ENCODE measurements at regions not wholly inside any gene's neighbourhood (a gene's known extent, or its start where the extent isn't known, plus 50 kb on each side); places are given as distances from the start of the nearest gene placed in this dataset.
"Not testable (repeated sequence)": the region's sequence is repeated elsewhere in the genome, so short reads cannot be mapped to it uniquely, and the experiment has no call there.

GRCh38 chr2:67566958-67567635 lies 170.0 kb downstream of the ETAA1 start:
- DNase-seq (ENCODE audit: extremely low spot score, insufficient read length, low read depth), result no peak
- FAIRE-seq, result no peak

DNA sequence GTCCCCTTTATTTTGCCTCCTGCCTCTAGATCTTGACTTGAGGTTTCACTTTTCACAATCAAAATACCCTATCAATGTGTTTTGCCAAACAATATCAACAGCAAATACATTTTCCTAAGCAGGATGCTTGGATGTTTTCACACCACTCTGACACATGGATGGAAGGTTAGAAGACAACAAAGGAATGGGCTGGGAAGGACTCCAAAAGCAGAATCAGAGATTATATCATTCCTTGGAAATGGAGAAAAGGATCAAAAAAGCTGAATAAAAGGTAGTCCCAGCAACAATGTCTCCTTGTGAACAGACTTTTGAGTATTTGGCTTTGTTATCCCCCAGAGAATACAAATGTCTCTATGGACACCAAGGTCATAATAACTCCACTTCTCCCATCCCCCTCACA lies 170.8 kb downstream of the ETAA1 start:
- no peak for DNase-seq (ENCODE audit: extremely low spot score, insufficient read length, low read depth)
- no peak for FAIRE-seq

DNA sequence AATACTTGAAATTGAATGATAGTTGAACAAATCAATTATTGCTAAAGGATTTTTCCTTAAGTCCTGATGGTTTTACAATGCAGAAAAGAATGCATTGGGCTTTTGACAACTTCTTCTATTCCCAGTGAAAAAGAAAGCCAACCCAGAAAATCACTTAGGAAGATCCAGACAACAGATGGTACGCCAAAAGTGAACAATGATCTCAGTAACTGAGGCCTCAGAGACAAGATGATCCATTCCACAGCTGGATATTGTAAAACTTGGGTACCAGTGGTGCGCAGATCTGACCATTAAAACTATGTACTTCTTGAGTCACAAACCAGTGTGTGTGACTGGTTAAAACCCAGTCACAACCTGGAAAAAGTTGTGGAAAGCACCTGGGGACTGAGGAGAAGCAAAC lies 173.5 kb downstream of the ETAA1 start:
- DNase-seq (ENCODE audit: extremely low spot score, insufficient read length, low read depth) (no peak), FAIRE-seq (no peak)

- DNase-seq (ENCODE audit: extremely low spot score, insufficient read length, low read depth), result no peak
- no peak for FAIRE-seq
Measured at GRCh38 chr2:67571785-67572718, 174.9 kb downstream of the ETAA1 start.

- DNase-seq (ENCODE audit: extremely low spot score, insufficient read length, low read depth) (no peak), FAIRE-seq (no peak)
Measured at GRCh38 chr2:67572721-67573435, 175.7 kb downstream of the ETAA1 start.

GRCh38 chr2:67574230-67574629 lies 177.1 kb downstream of the ETAA1 start:
- no peak for FAIRE-seq
- no peak for DNase-seq (ENCODE audit: extremely low spot score, insufficient read length, low read depth)

DNA sequence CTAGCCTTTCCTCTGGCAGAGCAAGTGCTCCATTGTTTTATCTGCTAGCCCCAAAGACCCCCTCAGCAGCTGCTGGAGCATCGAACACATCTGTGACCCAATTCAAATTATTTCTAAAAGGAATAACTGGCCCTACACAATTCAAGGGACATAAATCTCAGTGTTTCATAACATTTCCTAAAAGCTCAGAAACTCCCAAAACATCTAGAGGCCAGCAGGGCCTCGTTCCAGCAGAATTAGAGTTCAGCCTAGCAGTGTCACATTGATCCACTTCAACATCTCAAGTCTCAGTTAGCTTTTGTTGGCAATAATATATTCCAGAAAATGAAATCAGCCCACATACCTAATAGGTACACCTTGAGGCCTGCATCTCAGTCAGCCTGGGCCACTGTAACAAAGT lies 179.1 kb downstream of the ETAA1 start:
- no peak for FAIRE-seq
- DNase-seq (ENCODE audit: extremely low spot score, insufficient read length, low read depth), result no peak

DNA sequence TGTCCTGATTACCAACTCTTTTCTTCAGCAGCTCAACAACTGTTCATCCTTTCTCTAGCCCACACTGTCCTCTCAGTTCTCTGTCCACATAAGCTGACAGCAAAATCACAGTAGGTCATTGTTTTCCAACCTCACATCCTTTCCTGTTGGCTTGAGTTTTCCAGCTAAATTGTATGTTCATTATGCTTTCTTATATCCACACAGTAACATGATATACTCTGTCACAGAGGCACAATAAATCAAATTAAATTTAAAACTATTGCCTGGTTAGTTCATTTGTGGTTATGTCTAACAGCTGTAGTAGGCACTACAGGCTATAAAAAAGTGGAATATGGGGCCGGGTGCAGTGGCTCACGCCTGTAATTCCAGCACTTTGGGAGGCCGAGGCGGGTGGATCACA lies 179.9 kb downstream of the ETAA1 start:
- DNase-seq (ENCODE audit: extremely low spot score, insufficient read length, low read depth), result no peak
- FAIRE-seq, result no peak

GRCh38 chr2:67579216-67579615 lies 182.1 kb downstream of the ETAA1 start:
- FAIRE-seq (no peak), DNase-seq (ENCODE audit: extremely low spot score, insufficient read length, low read depth) (no peak)

DNA sequence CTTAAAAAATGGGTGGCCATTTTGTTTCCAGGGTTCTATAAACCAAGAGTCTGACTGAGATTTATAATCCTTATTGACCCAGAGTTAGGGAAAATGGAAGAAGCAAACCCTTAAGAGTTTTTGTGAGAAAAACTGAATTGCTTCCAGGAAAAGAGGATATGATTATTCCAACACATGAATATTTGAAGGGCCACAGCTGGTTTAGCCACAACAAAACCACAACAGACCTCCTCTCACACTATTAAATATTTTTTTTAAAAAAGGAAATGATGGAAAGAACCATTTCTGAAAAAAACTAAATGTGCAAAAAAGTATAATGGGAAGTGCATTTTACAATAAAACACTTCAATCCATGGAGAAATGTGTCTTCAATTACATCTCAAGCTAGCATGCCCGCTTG lies 182.7 kb downstream of the ETAA1 start:
- FAIRE-seq (no peak), DNase-seq (ENCODE audit: extremely low spot score, insufficient read length, low read depth) (no peak)

DNA sequence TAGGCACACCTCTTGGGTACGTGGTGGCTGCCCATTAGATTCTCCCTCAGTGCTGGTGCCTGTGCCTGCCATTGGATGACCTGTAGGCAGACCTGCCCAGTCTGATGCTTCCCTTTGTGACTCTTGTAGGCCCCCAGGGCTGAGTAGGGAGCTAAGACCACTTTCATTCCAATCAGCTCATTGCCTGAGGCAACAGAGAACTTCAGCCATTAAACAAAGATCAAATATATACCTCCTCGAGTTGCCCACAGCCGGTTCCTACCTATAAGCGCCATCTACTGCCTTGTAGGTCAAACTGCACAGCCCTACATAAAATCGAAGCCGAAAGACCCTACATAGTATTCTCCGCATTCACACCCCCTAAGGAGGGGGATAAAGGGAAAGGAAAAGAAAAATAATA lies 184.6 kb downstream of the ETAA1 start:
- DNase-seq (ENCODE audit: extremely low spot score, insufficient read length, low read depth) (no peak), FAIRE-seq (no peak)

GRCh38 chr2:67583185-67583584 lies 186.1 kb downstream of the ETAA1 start:
- DNase-seq (ENCODE audit: extremely low spot score, insufficient read length, low read depth) (no peak), FAIRE-seq (no peak)

- DNase-seq (ENCODE audit: extremely low spot score, insufficient read length, low read depth), result no peak
- FAIRE-seq, result no peak
Measured at GRCh38 chr2:67585400-67585799, 188.3 kb downstream of the ETAA1 start.

GRCh38 chr2:67589121-67589520 lies 192.0 kb downstream of the ETAA1 start:
- not testable (repeated sequence) for FAIRE-seq; DNase-seq (ENCODE audit: extremely low spot score, insufficient read length, low read depth)

- FAIRE-seq; DNase-seq (ENCODE audit: extremely low spot score, insufficient read length, low read depth): not testable (repeated sequence)
Measured at GRCh38 chr2:67594522-67594921, 197.4 kb downstream of the ETAA1 start.

GRCh38 chr2:67596871-67597270 lies 199.7 kb downstream of the ETAA1 start:
- DNase-seq (ENCODE audit: extremely low spot score, insufficient read length, low read depth) (no peak), FAIRE-seq (no peak)

- DNase-seq (ENCODE audit: extremely low spot score, insufficient read length, low read depth) (no peak), FAIRE-seq (no peak)
Measured at GRCh38 chr2:67599561-67599960, 202.4 kb downstream of the ETAA1 start.

DNA sequence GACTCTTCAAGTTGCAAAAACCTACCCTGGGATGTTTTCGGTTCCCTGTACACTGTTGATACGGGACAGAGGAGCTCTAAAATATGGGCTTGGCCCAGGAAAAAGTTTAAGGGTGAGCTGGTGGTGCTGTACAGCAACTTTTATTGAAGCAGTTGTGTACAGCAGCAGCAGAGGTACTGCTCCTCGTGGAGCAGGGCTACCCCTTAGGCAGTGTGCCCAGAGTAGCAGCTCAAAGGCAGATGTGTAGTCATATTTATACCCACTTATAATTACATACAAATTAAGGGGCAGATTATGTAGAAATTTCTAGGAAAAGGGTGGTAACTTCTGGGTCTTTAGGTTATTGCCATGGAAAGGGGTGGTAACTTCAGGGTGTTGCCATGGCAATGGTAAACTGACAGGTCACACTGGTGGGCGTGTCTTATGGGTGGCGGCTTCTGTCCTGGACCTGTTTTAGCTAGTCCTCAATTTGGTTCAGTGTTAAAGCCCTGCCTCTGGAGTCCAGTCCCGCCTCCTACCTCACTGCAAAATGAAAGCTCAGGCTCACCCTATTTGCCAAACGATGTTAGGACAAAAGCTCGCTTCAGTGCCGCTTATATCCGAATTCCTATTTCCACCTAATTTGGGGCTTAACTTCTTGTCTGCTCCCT lies 203.2 kb downstream of the ETAA1 start:
- FAIRE-seq (no peak), DNase-seq (ENCODE audit: extremely low spot score, insufficient read length, low read depth) (no peak)

DNA sequence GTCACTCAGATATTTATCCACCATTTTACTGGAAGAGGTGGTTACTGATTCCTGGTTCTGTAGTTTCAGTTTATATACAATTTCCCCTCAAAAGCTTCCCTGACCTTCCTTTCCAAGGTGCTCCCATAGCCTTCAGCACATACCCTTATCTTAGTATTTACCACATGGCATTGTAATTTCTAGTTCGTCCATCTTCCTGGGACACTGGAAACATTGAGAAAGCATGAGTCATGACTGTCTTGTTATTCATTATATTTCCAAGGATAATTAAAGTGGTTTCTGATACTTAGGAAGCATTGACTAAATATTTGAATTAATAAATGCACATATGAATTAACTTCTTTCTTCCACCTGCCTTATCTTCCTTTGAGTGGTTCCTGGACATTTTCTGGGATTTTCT lies 203.8 kb downstream of the ETAA1 start:
- no peak for FAIRE-seq
- no peak for DNase-seq (ENCODE audit: extremely low spot score, insufficient read length, low read depth)

GRCh38 chr2:67604360-67604759 lies 207.2 kb downstream of the ETAA1 start:
- DNase-seq (ENCODE audit: extremely low spot score, insufficient read length, low read depth) (no peak), FAIRE-seq (no peak)

Data from GM18507 (cell line).